HG03175 (cell line): ENCODE measurements at regions not wholly inside any gene's neighbourhood (a gene's known extent, or its start where the extent isn't known, plus 50 kb on each side); places are given as distances from the start of the nearest gene placed in this dataset.
"Not testable (repeated sequence)": the region's sequence is repeated elsewhere in the genome, so short reads cannot be mapped to it uniquely, and the experiment has no call there.

Source experiments
- ATAC-seq: cut with Tn5 transposase; IDR thresholded peaks from one replicate; pipeline ENCODE4 v1.9.1; 2021; ENCODE audit warnings: mild to moderate bottlenecking, moderate library complexity; ENCODE audit not compliant: unreplicated experiment

GRCh38 chr5:87034557-87034956, 233.1 kb upstream of the RASA1 start:
- ATAC-seq, result no peak

GRCh38 chr5:87042554-87042953, 225.1 kb upstream of the RASA1 start:
- ATAC-seq, result no peak

GRCh38 chr5:87048156-87048555, 219.5 kb upstream of the RASA1 start:
- ATAC-seq, result no peak

GRCh38 chr5:87049012-87049411, 218.7 kb upstream of the RASA1 start:
- not testable (repeated sequence) for ATAC-seq

- ATAC-seq, result no peak
Measured at GRCh38 chr5:87051502-87052113, 216.1 kb upstream of the RASA1 start.

GRCh38 chr5:87053146-87053545, 214.5 kb upstream of the RASA1 start:
- no peak for ATAC-seq

GRCh38 chr5:87054821-87055220, 212.9 kb upstream of the RASA1 start:
- ATAC-seq, result no peak

GRCh38 chr5:87061046-87061445, 206.6 kb upstream of the RASA1 start:
- ATAC-seq, result no peak

GRCh38 chr5:87069311-87069710, 198.4 kb upstream of the RASA1 start:
- no peak for ATAC-seq

GRCh38 chr5:87069974-87070608, 197.6 kb upstream of the RASA1 start:
- ATAC-seq, result no peak

GRCh38 chr5:87074072-87074471, 193.6 kb upstream of the RASA1 start:
- no peak for ATAC-seq

GRCh38 chr5:87074934-87075541, 192.6 kb upstream of the RASA1 start:
- peak; percentile 97 for ATAC-seq

- no peak for ATAC-seq
Measured at GRCh38 chr5:87076411-87076810, 191.3 kb upstream of the RASA1 start.

- ATAC-seq, result no peak
Measured at GRCh38 chr5:87076931-87077330, 190.8 kb upstream of the RASA1 start.

- ATAC-seq, result no peak
Measured at GRCh38 chr5:87079219-87079618, 188.5 kb upstream of the RASA1 start.

GRCh38 chr5:87081016-87081415, 186.7 kb upstream of the RASA1 start:
- ATAC-seq, result peak; percentile 16

GRCh38 chr5:87081511-87082372, 185.9 kb upstream of the RASA1 start:
- peak; percentile 94 for ATAC-seq

- ATAC-seq, result no peak
Measured at GRCh38 chr5:87094347-87094746, 173.3 kb upstream of the RASA1 start.

- no peak for ATAC-seq
Measured at GRCh38 chr5:87094833-87095232, 172.8 kb upstream of the RASA1 start.

GRCh38 chr5:87095787-87096186, 171.9 kb upstream of the RASA1 start:
- ATAC-seq, result no peak

- ATAC-seq, result no peak
Measured at GRCh38 chr5:87097664-87098063, 170.0 kb upstream of the RASA1 start.
